ENCODE measurements at regions not wholly inside any gene's neighbourhood (a gene's known extent, or its start where the extent isn't known, plus 50 kb on each side); places are given as distances from the start of the nearest gene placed in this dataset.

DNA sequence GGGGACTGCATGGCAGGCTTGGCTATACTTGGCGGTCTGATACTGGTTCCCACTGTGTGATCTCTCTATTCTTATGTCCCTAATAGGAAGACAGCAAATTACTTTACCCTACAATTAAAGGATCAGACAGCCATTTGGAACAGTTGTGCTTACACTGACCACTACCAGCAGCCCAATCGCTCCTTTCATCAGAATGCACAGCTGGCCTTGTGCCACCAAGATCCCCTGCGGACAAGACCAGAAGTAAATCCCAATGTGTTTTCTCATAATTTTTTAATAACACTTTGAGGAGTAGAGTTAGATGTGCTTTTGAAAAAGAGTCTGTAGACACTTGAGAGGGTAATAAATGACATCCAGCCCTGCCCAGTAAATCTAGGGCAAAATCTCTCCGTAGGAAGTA is 297.2 kb upstream of the ZNF32 start:
- no peak for FAIRE-seq

- no peak for FAIRE-seq
Measured at GRCh38 chr10:43945094-43945730, 296.5 kb upstream of the ZNF32 start.

DNA sequence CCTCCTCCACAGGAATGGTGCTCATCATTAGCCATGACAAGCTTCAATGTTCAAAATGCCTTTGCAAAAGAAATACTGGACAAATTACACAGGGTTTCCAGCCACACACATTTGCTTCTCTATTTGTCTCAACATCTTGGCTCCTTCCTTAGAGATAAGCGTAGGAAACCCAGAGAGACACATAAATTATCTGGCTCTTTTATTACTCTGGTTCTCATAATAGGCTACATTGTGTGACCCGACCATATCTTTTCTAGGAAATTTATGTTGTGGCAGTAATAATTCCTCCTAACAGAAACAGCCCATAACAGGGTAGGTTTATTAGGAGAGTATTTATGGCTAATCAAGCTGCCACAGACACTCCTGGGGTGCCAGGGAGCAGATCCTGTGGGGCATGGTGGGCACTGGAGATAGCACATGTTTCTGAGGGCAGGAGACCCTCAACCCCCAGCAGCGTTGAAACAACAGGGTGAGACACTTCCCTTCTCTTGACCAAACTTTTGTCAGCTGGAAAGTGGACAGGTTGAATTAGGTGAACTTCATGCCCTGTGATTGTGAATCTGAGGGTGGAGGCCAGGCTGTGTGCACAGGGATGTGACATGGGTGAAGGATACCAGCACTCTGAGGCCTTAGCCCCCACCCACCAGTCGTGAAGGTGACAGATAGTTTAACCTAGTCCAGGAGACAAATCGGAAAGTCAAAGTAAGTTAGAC is 295.9 kb upstream of the ZNF32 start:
- FAIRE-seq, result no peak

DNA sequence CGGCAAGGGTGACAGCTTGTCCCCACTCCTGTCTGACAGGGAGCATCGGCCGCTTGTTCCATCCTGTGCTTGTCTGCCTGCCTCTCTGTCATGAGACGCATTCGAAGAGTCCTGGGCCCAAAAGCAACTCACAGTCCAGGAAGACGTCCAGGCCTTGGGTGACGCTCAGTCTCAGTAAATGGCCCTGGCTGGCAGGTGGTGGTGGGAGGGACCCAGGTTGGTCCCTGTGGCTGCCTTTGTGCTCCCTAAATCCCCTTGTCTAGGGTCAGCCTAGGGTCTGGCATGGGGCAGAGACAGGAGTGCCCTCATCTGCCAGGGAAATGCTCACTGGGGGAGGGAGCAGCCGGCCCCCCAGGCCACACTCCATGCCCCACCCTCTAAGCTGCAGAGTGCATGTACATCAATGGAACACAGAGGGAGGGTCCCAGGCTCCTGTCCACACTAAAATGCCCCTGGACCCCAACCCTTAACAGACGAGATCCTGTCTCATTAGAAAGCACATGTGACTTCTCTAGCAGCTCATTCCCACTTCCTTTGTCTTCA is 295.2 kb upstream of the ZNF32 start:
- FAIRE-seq, result no peak

DNA sequence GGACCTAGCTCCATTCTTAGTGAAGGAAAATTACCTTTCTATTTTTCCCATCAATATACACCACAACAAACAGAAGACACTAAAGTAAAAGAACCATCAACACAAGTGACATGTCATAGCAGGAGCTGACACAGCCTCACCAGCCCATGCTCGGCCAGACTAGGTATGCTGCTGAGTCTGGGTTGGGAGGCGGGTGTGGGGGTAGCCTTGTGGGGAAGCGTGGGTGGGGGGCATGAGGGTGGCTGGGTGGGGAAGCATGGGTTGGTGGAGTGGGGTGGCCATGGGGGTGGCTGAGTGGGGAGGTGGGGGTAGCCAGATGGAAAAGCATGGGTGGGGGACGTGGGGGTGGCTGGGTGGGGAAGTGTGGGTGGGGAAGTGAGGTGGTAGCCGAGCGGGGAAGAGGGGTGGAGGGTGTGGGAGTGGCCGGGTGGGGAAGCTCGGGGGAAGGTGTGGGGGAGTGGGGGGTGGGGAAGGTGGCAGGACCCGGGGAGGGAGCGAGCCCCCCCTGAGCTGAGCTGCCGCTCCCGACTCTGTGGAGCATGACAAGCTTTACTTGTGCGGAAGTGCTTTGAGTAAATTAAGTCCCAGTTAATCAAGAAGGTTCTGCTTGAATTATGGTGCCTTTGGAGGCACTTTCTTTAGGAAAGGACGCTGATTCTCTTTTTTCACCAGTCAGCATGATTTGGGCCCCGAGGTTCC is 294.6 kb upstream of the ZNF32 start:
- no peak for FAIRE-seq

DNA sequence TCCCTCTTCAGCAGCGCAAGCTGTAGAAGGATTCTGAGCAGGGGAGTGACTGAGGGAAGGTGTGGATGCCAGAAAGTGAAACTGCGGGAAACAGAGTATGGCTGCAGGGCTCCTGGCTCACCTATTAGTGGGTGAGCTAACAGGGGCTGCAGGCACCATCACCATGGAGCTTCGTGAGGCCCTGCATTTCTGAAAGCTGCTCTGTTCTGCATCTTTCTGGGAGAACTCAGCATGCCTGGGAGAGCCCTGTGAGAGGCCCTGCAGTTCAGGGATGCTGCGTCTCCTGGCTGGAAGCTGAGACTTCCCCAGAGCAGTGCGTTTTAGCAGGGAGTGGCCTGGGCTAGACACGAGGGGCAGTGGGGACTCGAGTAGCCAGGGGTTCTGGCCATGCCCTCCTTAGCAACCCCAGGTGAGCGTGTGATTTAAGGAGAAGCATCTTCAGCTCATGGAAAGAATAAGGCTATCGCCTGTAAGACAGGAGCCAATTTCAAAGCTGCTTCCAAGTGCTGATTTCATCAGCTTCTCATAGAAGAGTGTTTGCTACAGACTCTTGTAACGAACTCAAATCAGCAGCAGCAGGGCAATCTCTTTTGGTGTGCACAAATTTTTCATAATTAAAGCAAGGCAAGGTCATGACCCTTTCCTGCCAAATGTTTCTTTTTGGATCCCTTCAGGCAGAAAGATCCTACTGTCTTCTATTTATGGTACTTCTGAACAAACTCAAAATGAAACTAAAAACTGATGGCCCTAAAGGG is 293.6 kb upstream of the ZNF32 start:
- no peak for FAIRE-seq

GRCh38 chr10:43940898-43941837 is 292.5 kb upstream of the ZNF32 start:
- no peak for FAIRE-seq

- no peak for FAIRE-seq
Measured at GRCh38 chr10:43939939-43940820, 291.5 kb upstream of the ZNF32 start.

DNA sequence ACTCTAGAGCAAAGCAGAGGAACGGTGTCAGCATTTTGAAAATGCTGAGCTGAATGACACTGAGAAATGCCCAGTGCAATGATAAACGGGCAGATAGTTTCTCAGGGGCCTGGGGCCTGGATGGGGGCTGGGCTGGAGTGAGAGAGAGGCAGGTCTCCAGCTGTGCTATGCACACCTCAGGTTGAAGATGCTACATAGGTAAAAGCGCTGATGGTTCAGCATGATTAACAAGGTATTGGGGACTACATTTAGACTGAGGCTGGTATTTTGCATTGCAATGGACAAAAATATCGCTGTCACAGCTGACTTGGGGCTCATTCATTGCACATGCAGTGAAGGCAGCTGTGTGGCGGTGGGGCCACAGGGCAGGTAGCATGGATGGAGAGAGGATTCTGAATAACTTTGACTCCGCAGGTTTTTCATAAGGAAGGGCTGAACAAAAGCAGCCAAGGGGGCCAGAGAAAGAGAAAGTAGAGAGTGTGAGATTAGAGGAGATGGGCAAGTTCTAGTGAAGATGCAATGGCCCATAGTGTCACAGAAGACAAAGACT is 290.8 kb upstream of the ZNF32 start:
- FAIRE-seq, result no peak

DNA sequence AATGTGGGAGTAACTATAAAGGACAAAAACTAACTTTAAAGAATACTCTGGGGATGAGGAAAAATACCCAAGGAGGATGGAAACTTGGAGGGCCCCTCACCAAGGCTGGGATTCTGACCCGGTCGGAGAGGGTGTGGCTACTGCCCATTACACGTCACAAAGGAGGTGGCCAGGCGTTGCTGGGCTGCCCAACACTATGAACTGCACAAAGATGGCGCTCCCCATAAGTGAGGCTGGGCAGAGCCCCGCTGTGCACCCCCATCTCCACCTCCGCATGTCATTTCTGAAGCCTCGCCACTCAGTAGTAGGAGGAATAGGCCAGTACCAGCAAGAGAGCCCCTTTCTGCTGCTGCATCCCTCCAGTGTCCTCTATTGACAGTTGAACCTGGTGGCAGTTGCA is 290.1 kb upstream of the ZNF32 start:
- no peak for FAIRE-seq

DNA sequence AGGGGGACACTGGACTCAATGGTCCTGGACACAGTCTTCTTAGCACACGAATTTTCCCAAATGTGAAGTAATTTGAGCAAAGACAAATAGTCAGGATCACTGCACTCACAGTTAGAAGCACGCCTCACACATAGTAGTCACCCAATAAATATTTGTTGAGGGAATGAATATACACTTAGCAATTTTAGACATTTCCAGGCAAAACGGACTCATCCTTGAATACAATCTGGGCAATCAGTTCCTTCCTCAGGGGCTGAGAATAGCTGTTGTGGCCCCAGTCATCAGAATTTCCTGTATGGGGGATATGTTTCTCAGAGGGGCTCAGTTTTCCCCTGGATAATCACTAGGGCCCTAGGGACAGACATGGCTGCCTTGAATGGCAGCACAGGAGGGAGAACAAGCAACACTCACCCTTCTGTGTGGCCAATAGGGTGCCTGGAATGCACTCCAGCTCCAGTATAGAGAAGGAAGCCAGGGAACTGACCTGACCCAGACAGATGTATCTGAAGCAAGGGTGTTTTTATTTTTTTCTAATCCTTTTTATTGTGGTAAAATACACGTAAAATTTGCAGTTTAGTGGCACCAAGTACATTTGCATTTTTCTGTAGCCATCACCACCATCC is 282.7 kb upstream of the ZNF32 start:
- no peak for FAIRE-seq

- no peak for FAIRE-seq
Measured at GRCh38 chr10:43930777-43931176, 282.1 kb upstream of the ZNF32 start.

- FAIRE-seq, result no peak
Measured at GRCh38 chr10:43930243-43930642, 281.6 kb upstream of the ZNF32 start.

DNA sequence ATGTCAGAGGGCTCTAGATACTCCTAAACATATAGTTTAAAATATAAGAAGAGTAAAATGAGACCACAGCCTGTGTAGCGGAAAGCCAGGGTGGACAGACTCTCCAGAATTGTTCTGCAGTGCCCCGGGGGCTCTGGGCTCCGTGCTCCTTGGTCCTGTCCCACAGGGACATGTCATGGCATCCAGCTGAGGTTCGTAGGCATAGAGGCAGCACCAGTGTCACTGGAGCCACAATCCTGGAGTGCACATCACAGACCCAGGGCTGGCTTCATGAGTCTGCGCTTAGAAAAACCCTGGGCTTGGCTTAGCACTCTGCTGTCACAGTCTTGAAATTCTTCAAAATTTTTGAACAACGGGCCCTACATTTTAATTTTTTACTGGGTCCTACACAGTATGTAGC is 280.4 kb upstream of the ZNF32 start:
- no peak for FAIRE-seq

DNA sequence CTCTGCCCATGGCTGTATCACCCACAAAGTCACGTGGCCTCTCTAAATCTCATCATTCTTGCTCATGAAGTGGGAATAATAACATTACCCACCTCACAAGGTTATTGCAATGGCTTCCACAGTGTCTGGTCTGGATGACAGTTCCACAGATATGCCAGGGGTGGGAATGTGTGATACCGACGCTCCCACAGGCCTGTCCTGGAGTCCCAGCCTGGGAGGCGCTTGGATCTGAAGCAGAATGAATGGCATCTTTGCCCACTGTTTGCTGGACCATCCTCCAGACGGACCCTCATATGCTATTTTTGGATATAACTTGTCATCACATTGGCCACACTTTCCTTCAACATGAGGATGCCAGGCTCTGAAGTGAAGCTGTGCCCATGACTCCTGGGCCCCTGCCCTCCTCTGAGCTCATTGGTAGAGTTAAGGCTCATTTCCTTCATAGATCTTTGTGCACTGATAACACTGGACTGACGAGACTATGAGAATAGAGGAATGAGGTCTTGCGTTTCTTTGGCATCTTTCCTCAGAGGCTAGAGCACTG is 279.8 kb upstream of the ZNF32 start:
- no peak for FAIRE-seq

- FAIRE-seq, result no peak
Measured at GRCh38 chr10:43926875-43927406, 278.3 kb upstream of the ZNF32 start.

- FAIRE-seq, result no peak
Measured at GRCh38 chr10:43926371-43926770, 277.7 kb upstream of the ZNF32 start.

GRCh38 chr10:43925793-43926192 is 277.1 kb upstream of the ZNF32 start:
- no peak for FAIRE-seq

- no peak for FAIRE-seq
Measured at GRCh38 chr10:43923328-43923727, 274.6 kb upstream of the ZNF32 start.

Measured in endometrium (tissue), 2 donors.